ENCODE measurements at regions not wholly inside any gene's neighbourhood (a gene's known extent, or its start where the extent isn't known, plus 50 kb on each side); places are given as distances from the start of the nearest gene placed in this dataset.
"Not testable (repeated sequence)": the region's sequence is repeated elsewhere in the genome, so short reads cannot be mapped to it uniquely, and the experiment has no call there.

GRCh38 chr20:29883514-29884219 lies 1373.8 kb upstream of the DEFB115 start:
- not testable (repeated sequence) for DNase-seq

- not testable (repeated sequence) for DNase-seq
Measured at GRCh38 chr20:29884322-29884721, 1373.1 kb upstream of the DEFB115 start.

- DNase-seq, result not testable (repeated sequence)
Measured at GRCh38 chr20:29885282-29886185, 1371.9 kb upstream of the DEFB115 start.

GRCh38 chr20:29891555-29891954 lies 1365.9 kb upstream of the DEFB115 start:
- DNase-seq, result not testable (repeated sequence)
